ENCODE measurements at regions not wholly inside any gene's neighbourhood (a gene's known extent, or its start where the extent isn't known, plus 50 kb on each side); places are given as distances from the start of the nearest gene placed in this dataset.

GRCh38 chr15:87493803-87494202 is 762.7 kb downstream of the NTRK3 start:
- no peak for DNase-seq (ENCODE audit: low read depth)
- H3K4me3 ChIP-seq (ENCODE audit: low read depth, low read length) = no peak overlapping the region
- TF ChIP-seq CTCF (IDR thresholded peaks at IDR 0.05; ENCODE audit: insufficient read depth, low read length) = no peak

GRCh38 chr15:87492321-87492720 is 764.2 kb downstream of the NTRK3 start:
- TF ChIP-seq CTCF (IDR thresholded peaks at IDR 0.05; ENCODE audit: insufficient read depth, low read length) = no peak
- peak; percentile 10 for DNase-seq (ENCODE audit: low read depth)
- H3K4me3 ChIP-seq (ENCODE audit: low read depth, low read length) = no peak overlapping the region

GRCh38 chr15:87490666-87491065 is 765.9 kb downstream of the NTRK3 start:
- no peak for TF ChIP-seq CTCF (IDR thresholded peaks at IDR 0.05; ENCODE audit: insufficient read depth, low read length)

GRCh38 chr15:87489902-87490665 is 766.5 kb downstream of the NTRK3 start:
- no peak overlapping the region for H3K4me3 ChIP-seq (ENCODE audit: low read depth, low read length)
- DNase-seq (ENCODE audit: low read depth) = peak; percentile 11
- TF ChIP-seq CTCF (IDR thresholded peaks at IDR 0.05; ENCODE audit: insufficient read depth, low read length) = no peak

More at GRCh38 chr15:87490666-87491065, 765.9 kb downstream of the NTRK3 start:
- no peak for DNase-seq (ENCODE audit: low read depth)
- H3K4me3 ChIP-seq (ENCODE audit: low read depth, low read length) = no peak overlapping the region

GRCh38 chr15:87489456-87489855 is 767.1 kb downstream of the NTRK3 start:
- DNase-seq (ENCODE audit: low read depth) = no peak
- no peak for TF ChIP-seq CTCF (IDR thresholded peaks at IDR 0.05; ENCODE audit: insufficient read depth, low read length)
- H3K4me3 ChIP-seq (ENCODE audit: low read depth, low read length) = no peak overlapping the region

GRCh38 chr15:87487484-87487883 is 769.1 kb downstream of the NTRK3 start:
- no peak for TF ChIP-seq CTCF (IDR thresholded peaks at IDR 0.05; ENCODE audit: insufficient read depth, low read length)
- no peak for DNase-seq (ENCODE audit: low read depth)
- no peak overlapping the region for H3K4me3 ChIP-seq (ENCODE audit: low read depth, low read length)

GRCh38 chr15:87483468-87483867 is 773.1 kb downstream of the NTRK3 start:
- no peak for DNase-seq (ENCODE audit: low read depth)
- H3K4me3 ChIP-seq (ENCODE audit: low read depth, low read length) = no peak overlapping the region
- TF ChIP-seq CTCF (IDR thresholded peaks at IDR 0.05; ENCODE audit: insufficient read depth, low read length) = no peak

Data from fibroblast of the aortic adventitia (primary cell).